H1 (cell line): ENCODE measurements at regions not wholly inside any gene's neighbourhood (a gene's known extent, or its start where the extent isn't known, plus 50 kb on each side); places are given as distances from the start of the nearest gene placed in this dataset.

Experiments used
- CTCF ChIA-PET: fragments of 300-600 bp; sonication (Branson Sonifier 250); formaldehyde crosslinking; loops from one replicate; lab custom pipeline; 2021; ENCODE audit not compliant: partially characterized antibody; lab: Charles Lee
- POLR2A ChIA-PET: fragments of 300-600 bp; sonication (Branson Sonifier 250); formaldehyde crosslinking; loops from one replicate; lab custom pipeline; 2021; ENCODE audit warnings: inconsistent platforms; ENCODE audit not compliant: partially characterized antibody; lab: Charles Lee
- DNase-seq, 2 experiments: peaks; one replicate each; pipeline versions ENCODE4 v3.0.0 to v3.0.0-alpha.2; 2010 to 2022; ENCODE audit warnings: low spot score in 2 of 2, low read depth in 1 of 2, mixed read lengths in 1 of 2
- FAIRE-seq: peaks from 2 replicates; lab custom pipeline; 2011; peaks lifted over from hg19 to GRCh38; lab: Jason Lieb, UNC
- H2AFZ ChIP-seq: 2 replicates; pipeline ENCODE4 v1.8.1; 2012; ENCODE audit warnings: low read length, inconsistent platforms
- H2AK5ac ChIP-seq: 2 replicates; pipeline ENCODE4 v1.6.1; 2013; ENCODE audit warnings: low read depth, low read length
- H2BK120ac ChIP-seq: replicated peaks from 2 replicates; pipeline ENCODE3; 2013; ENCODE audit warnings: low read depth, low read length, inconsistent platforms
- H2BK12ac ChIP-seq: 2 replicates; pipeline ENCODE4 v1.6.1; 2013; ENCODE audit warnings: low read depth, low read length
- H2BK15ac ChIP-seq: 2 replicates; pipeline ENCODE4 v1.6.1; 2013; ENCODE audit warnings: low read length
- H2BK20ac ChIP-seq: 2 replicates; pipeline ENCODE4 v1.6.1; 2013; ENCODE audit warnings: low read length
- H2BK5ac ChIP-seq: 2 replicates; pipeline ENCODE4 v1.6.1; 2013; ENCODE audit warnings: low read depth, low read length
- H3K14ac ChIP-seq: 2 replicates; pipeline ENCODE4 v1.6.1; 2013; ENCODE audit warnings: inconsistent platforms; ENCODE audit not compliant: insufficient read length
- H3K18ac ChIP-seq: 2 replicates; pipeline ENCODE4 v1.6.1; 2013; ENCODE audit warnings: low read length; ENCODE audit errors: extremely low read depth
- H3K23ac ChIP-seq: 2 replicates; pipeline ENCODE4 v1.6.1; 2013; ENCODE audit warnings: inconsistent platforms; ENCODE audit not compliant: insufficient read length
- H3K23me2 ChIP-seq: 2 replicates; pipeline ENCODE4 v1.6.1; 2013; ENCODE audit warnings: low read depth, low read length
- H3K27ac ChIP-seq: 2 replicates; pipeline ENCODE4 v1.6.1; 2011; ENCODE audit warnings: low read depth, low read length, inconsistent platforms
- H3K27me3 ChIP-seq, 4 experiments: replicated peaks in 1 of 4; 1 replicate in 1 of 4; 2 replicates in 3 of 4; pipeline versions ENCODE4 v1.6.1 to v1.8.1; 2011 to 2013; ENCODE audit warnings: low read length in 3 of 4, mild to moderate bottlenecking in 3 of 4, inconsistent platforms in 2 of 4, mixed read lengths in 2 of 4, moderate library complexity in 1 of 4; ENCODE audit not compliant: control insufficient read depth in 3 of 4, insufficient read depth in 3 of 4; ENCODE audit errors: extremely low read depth in 1 of 4
- H3K36me3 ChIP-seq, 4 experiments: 2 replicates each; pipeline versions ENCODE4 v1.6.1 to v1.8.1; 2011 to 2013; ENCODE audit warnings: mild to moderate bottlenecking in 4 of 4, low read length in 3 of 4, moderate library complexity in 2 of 4, control low read depth in 1 of 4, inconsistent platforms in 1 of 4; ENCODE audit not compliant: insufficient read depth in 4 of 4, control insufficient read depth in 2 of 4
- H3K4ac ChIP-seq: replicated peaks from 2 replicates; pipeline ENCODE3; 2013; ENCODE audit warnings: low read length, low read depth, mixed read lengths, inconsistent platforms; ENCODE audit not compliant: insufficient read length
- H3K4me1 ChIP-seq, 4 experiments: replicated peaks in 1 of 4; 1 replicate in 1 of 4; 2 replicates in 3 of 4; pipeline versions ENCODE4 v1.6.1 to v1.8.1; 2011 to 2013; ENCODE audit warnings: low read length in 3 of 4, inconsistent platforms in 2 of 4, mixed read lengths in 1 of 4; ENCODE audit not compliant: insufficient read depth in 4 of 4, control insufficient read depth in 3 of 4
- H3K4me2 ChIP-seq, 2 experiments: 2 replicates each; pipeline versions ENCODE4 v1.6.1 to v1.8.1; 2011 to 2013; ENCODE audit warnings: low read depth in 2 of 2, low read length in 2 of 2, control low read depth in 1 of 2, inconsistent platforms in 1 of 2, mild to moderate bottlenecking in 1 of 2; ENCODE audit not compliant: insufficient read depth in 1 of 2
- H3K4me3 ChIP-seq, 4 experiments: fragments of 200-600, 300-600 bp in 1 of 4; sonication (generic), shearing (Covaris generic), sonication (Bioruptor Twin) in 1 of 4; 2 replicates each; pipeline versions ENCODE4 v1.5.1 to v1.8.1; 2011 to 2016; ENCODE audit warnings: low read length in 4 of 4, low read depth in 3 of 4, control low read depth in 2 of 4, inconsistent platforms in 2 of 4, mild to moderate bottlenecking in 2 of 4, mixed read lengths in 1 of 4, moderate library complexity in 1 of 4; ENCODE audit not compliant: insufficient read depth in 2 of 4; ENCODE audit errors: extremely low read depth in 1 of 4
- H3K56ac ChIP-seq: replicated peaks from 2 replicates; pipeline ENCODE3; 2013; ENCODE audit warnings: low read depth, mild to moderate bottlenecking, mixed read lengths, low read length, inconsistent platforms; ENCODE audit not compliant: insufficient read length
- H3K79me1 ChIP-seq: 2 replicates; pipeline ENCODE4 v1.6.1; 2013; ENCODE audit warnings: low read depth, low read length, control low read depth
- H3K79me2 ChIP-seq, 2 experiments: 2 replicates each; pipeline versions ENCODE4 v1.6.1 to v1.8.1; 2012 to 2013; ENCODE audit warnings: low read length in 2 of 2, mild to moderate bottlenecking in 2 of 2, inconsistent platforms in 1 of 2; ENCODE audit not compliant: insufficient read depth in 2 of 2, control insufficient read depth in 1 of 2
- H3K9ac ChIP-seq, 4 experiments: replicated peaks in 1 of 4; 1 replicate in 1 of 4; 2 replicates in 3 of 4; pipeline versions ENCODE4 v1.6.1 to v1.8.1; 2011 to 2013; ENCODE audit warnings: low read depth in 3 of 4, low read length in 3 of 4, control low read depth in 2 of 4, mild to moderate bottlenecking in 2 of 4, moderate library complexity in 2 of 4, inconsistent platforms in 1 of 4; ENCODE audit errors: extremely low read depth in 1 of 4
- H3K9me3 ChIP-seq, 2 experiments: 2 replicates each; pipeline versions ENCODE4 v1.6.1 to v1.8.1; 2012 to 2013; ENCODE audit warnings: mild to moderate bottlenecking in 2 of 2, moderate library complexity in 2 of 2, control low read depth in 1 of 2, inconsistent platforms in 1 of 2, low read depth in 1 of 2, low read length in 1 of 2, mixed read lengths in 1 of 2; ENCODE audit not compliant: insufficient read depth in 2 of 2
- H4K20me1 ChIP-seq, 2 experiments: replicated peaks in 1 of 2; 2 replicates each; pipeline versions ENCODE3 to v1.8.1; 2011 to 2013; ENCODE audit warnings: inconsistent platforms in 2 of 2, low read length in 2 of 2, mild to moderate bottlenecking in 1 of 2; ENCODE audit not compliant: insufficient read depth in 2 of 2, control insufficient read depth in 1 of 2
- H4K5ac ChIP-seq: 2 replicates; pipeline ENCODE4 v1.6.1; 2013; ENCODE audit warnings: low read length, low read depth, mixed read lengths, inconsistent platforms; ENCODE audit not compliant: insufficient read length
- H4K8ac ChIP-seq: 2 replicates; pipeline ENCODE4 v1.8.0; 2013; ENCODE audit warnings: mild to moderate bottlenecking, moderate library complexity, low read length, inconsistent platforms; ENCODE audit not compliant: insufficient read depth; ENCODE audit errors: extremely low read depth
- H4K91ac ChIP-seq: replicated peaks from 2 replicates; pipeline ENCODE3; 2013; ENCODE audit warnings: low read length, mixed read lengths, inconsistent platforms; ENCODE audit not compliant: insufficient read length
- CTCF ChIP-seq, 3 experiments: IDR thresholded peaks; 1 replicate in 2 of 3; 2 replicates in 1 of 3; pipeline versions ENCODE4 v1.5.1 to v1.6.1; 2011; ENCODE audit warnings: low read length in 3 of 3, mild to moderate bottlenecking in 3 of 3, inconsistent platforms in 2 of 3, low read depth in 1 of 3, moderate library complexity in 1 of 3; ENCODE audit not compliant: insufficient read depth in 1 of 3; ENCODE audit errors: control extremely low read depth in 1 of 3
- GABPA ChIP-seq: IDR thresholded peaks from 2 replicates; pipeline ENCODE4 v1.6.1; 2011; ENCODE audit warnings: mild to moderate bottlenecking, low read length, moderate library complexity, borderline replicate concordance; ENCODE audit not compliant: insufficient read depth
- HDAC2 ChIP-seq, 2 experiments: fragments of 300-600 bp in 1 of 2; sonication (generic) in 1 of 2; IDR thresholded peaks; 2 replicates each; pipeline ENCODE4 v1.6.1; 2011 to 2012; ENCODE audit warnings: low read depth in 2 of 2, low read length in 2 of 2, mild to moderate bottlenecking in 2 of 2, moderate library complexity in 2 of 2, borderline replicate concordance in 1 of 2, inconsistent platforms in 1 of 2
- RFX5 ChIP-seq: IDR thresholded peaks from 2 replicates; pipeline ENCODE4 v1.6.1; 2011; ENCODE audit warnings: low read depth, low read length, improper control_type of control experiment, borderline replicate concordance
- TAF7 ChIP-seq: optimal IDR thresholded peaks from 2 replicates; pipeline ENCODE3; 2011; ENCODE audit warnings: low read depth, mild to moderate bottlenecking, inconsistent platforms, low read length, moderate library complexity, borderline replicate concordance
- WGBS, 2 experiments: shearing (Covaris generic) in 1 of 2; methylation state at CpG; one replicate each; pipeline versions ENCODE4 v1.1.6 to v1.1.7; 2013 to 2015; ENCODE audit warnings: low lambda C conversion rate in 2 of 2, mixed read lengths in 2 of 2, inconsistent platforms in 1 of 2, low coverage in 1 of 2, missing lambda C conversion rate in 1 of 2; ENCODE audit not compliant: insufficient replicate concordance in 2 of 2, insufficient coverage in 1 of 2, insufficient read length in 1 of 2; ENCODE audit errors: extremely low coverage in 1 of 2, missing lambda C conversion rate in 1 of 2; 5-methylcytosine and 5-hydroxymethylcytosine counted together

- FAIRE-seq: no peak
Observed at GRCh38 chr22:48805516-48805915, 1022.2 kb downstream of the BRD1 start.

More at GRCh38 chr22:48805516-48805915, 1022.2 kb downstream of the BRD1 start:
- no peak overlapping the region for H4K91ac ChIP-seq
- H2BK15ac ChIP-seq: no peak overlapping the region
- H3K14ac ChIP-seq: no peak overlapping the region
- H4K20me1 ChIP-seq: no peaks in the 10 kb centered on the region
- no peak overlapping the region for H3K56ac ChIP-seq
- H3K4me1 ChIP-seq: no peaks in the 10 kb centered on the region
- no peak overlapping the region for H3K4me2 ChIP-seq
- no peaks in the 10 kb centered on the region for H3K79me1 ChIP-seq
- TF ChIP-seq CTCF (IDR thresholded peaks at IDR 0.05; ENCODE audit: control extremely low read depth in 1 of 3, insufficient read depth in 1 of 3, low read depth in 1 of 3, low read length in 3 of 3) (no peak), RFX5 (no peak), GABPA (no peak), TAF7 (no peak), HDAC2 (IDR thresholded peaks at IDR 0.05; ENCODE audit: borderline replicate concordance in 1 of 2, low read depth in 2 of 2, low read length in 2 of 2) (no peak)
- no peaks in the 10 kb centered on the region for H3K79me2 ChIP-seq
- H2AFZ ChIP-seq: no peak overlapping the region
- no peak overlapping the region; a peak in 1 of 7 replicates for H3K9ac ChIP-seq
- CTCF ChIA-PET: interaction anchor here (1.0 kb wide), 1 partner anchor 20 kb away, joined by 3 read pairs; no protein-coding TSS in a partner anchor
- no peak overlapping the region for H2BK5ac ChIP-seq
- H2BK20ac ChIP-seq: no peak overlapping the region
- no peak overlapping the region for H3K27ac ChIP-seq
- H3K4me3 ChIP-seq: no peak overlapping the region
- H2BK120ac ChIP-seq: no peak overlapping the region
- peaks cover 3% of the 10 kb centered on the region; the same call in 1 of the 2 replicates for H3K23me2 ChIP-seq
- H2BK12ac ChIP-seq: no peak overlapping the region
- no peaks in the 10 kb centered on the region for H3K27me3 ChIP-seq
- H3K4ac ChIP-seq: no peak overlapping the region
- no peaks in the 10 kb centered on the region for H3K36me3 ChIP-seq
- no peak overlapping the region for H3K23ac ChIP-seq
- POLR2A ChIA-PET: no interaction called here
- no peak for DNase-seq
- 97% methylated on average over 10 of the region's 10 CpGs; no CpG with 5 or more reads in 1 of the 2 experiments for WGBS, 2 experiments
- no peaks in the 10 kb centered on the region for H3K9me3 ChIP-seq
- H4K8ac ChIP-seq: no peak overlapping the region
- no peak overlapping the region for H2AK5ac ChIP-seq
- no peak overlapping the region for H3K18ac ChIP-seq
- H4K5ac ChIP-seq: no peak overlapping the region
